Heart left ventricle (tissue), 16 donors: ENCODE measurements at regions not wholly inside any gene's neighbourhood (a gene's known extent, or its start where the extent isn't known, plus 50 kb on each side); places are given as distances from the start of the nearest gene placed in this dataset.

Experiments used
- ATAC-seq, 4 donors: fragments of 200-7000 bp; cut with Tn5 transposase; one replicate each; pipeline ENCODE4 v1.9.1; 2020 to 2022; ENCODE audit warnings: moderate library complexity in 4 of 4, mild to moderate bottlenecking in 3 of 4, moderate number of reproducible peaks in 1 of 4
- DNase-seq, 5 donors: peaks; one replicate each; pipeline ENCODE4 v3.0.0-alpha.2; 2020
- H3K27ac ChIP-seq, 12 donors: fragments of 200-600 bp; sonication (generic) in 4 of 12; one replicate each; pipeline versions ENCODE4 v1.5.0 to v1.8.0; 2016 to 2022; ENCODE audit warnings: mild to moderate bottlenecking in 2 of 12
- H3K27me3 ChIP-seq, 9 donors: fragments of 200-600 bp; sonication (generic) in 2 of 9; one replicate each; pipeline versions ENCODE4 v1.5.1 to v1.8.0; 2016 to 2022; ENCODE audit warnings: mild to moderate bottlenecking in 3 of 9
- H3K36me3 ChIP-seq, 9 donors: fragments of 200-600 bp; sonication (generic) in 2 of 9; one replicate each; pipeline versions ENCODE4 v1.5.0 to v1.8.0; 2018 to 2022; ENCODE audit warnings: mild to moderate bottlenecking in 2 of 9
- H3K4me1 ChIP-seq, 12 donors: fragments of 200-600 bp; sonication (generic) in 4 of 12; one replicate each; pipeline versions ENCODE4 v1.5.0 to v1.8.0; 2016 to 2022; ENCODE audit warnings: mild to moderate bottlenecking in 3 of 12
- H3K4me3 ChIP-seq, 12 donors: fragments of 200-600 bp; sonication (generic) in 4 of 12; one replicate each; pipeline versions ENCODE4 v1.5.0 to v1.8.0; 2017 to 2022; ENCODE audit warnings: mild to moderate bottlenecking in 9 of 12, moderate library complexity in 4 of 12
- H3K9me3 ChIP-seq, 12 donors: fragments of 200-600 bp; sonication (generic) in 4 of 12; one replicate each; pipeline versions ENCODE4 v1.5.0 to v1.8.0; 2016 to 2022; ENCODE audit warnings: mild to moderate bottlenecking in 1 of 12
- CTCF ChIP-seq, 12 donors: fragments of 200-600 bp; sonication (generic) in 4 of 12; IDR thresholded peaks; one replicate each; pipeline versions ENCODE4 v1.5.0 to v1.8.0; 2018 to 2022; ENCODE audit warnings: antibody characterized with exemption in 12 of 12, mild to moderate bottlenecking in 5 of 12
- POLR2A ChIP-seq, 2 donors: fragments of 450-650 bp; IDR thresholded peaks; one replicate each; pipeline ENCODE4 v1.6.1; 2017; ENCODE audit warnings: antibody characterized with exemption in 2 of 2, mild to moderate bottlenecking in 2 of 2, moderate library complexity in 2 of 2
- WGBS, 4 donors: extraction: QIAGEN DNeasy Blood & Tissue Kit in 2 of 4; methylation state at CpG; one replicate each; pipeline versions ENCODE4 v1.1.5 to v1.1.7; 2013 to 2018; 5-methylcytosine and 5-hydroxymethylcytosine counted together
- intact Hi-C, 10 donors: fragments of 100-400 bp; cut with DNase I; formaldehyde crosslinking; loops; one replicate each; pipeline versions ENCODE4 v1.11.1 to v1.14.2; 2022
- donor health status: ischemic (EF 13 %, LVEDD 7.1; RV severe dilation, severe dysfunction).
- donor health status: healthy with polysubstance abuse.
- donor health status: DM: no; HTN: yes; CAD: no.
- donor health status: DM: no; HTN: no; CAD: no.
- donor health status: ischemic (EF 25% LVEDD 6.9; RV normal size, moderate dysfunction).
- donor health status: ischemic (EF 25% LVEDD 5.7; RV mildly dilated, moderate dysfunction).
- donor health status: healthy.
- donor health status: DM: yes; HTN: yes; CAD: no.
- donor health status: ischemic (EF 35%, LVEDD 5.7; RV mildly dilated, moderate dysfunction).
- donor health status: nonischemic (EF 11% LVEDD 7.7; RV severe dilation, severe dysfunction).
- donor health status: DM: yes; HTN: yes; CAD: no.
- donor health status: PGD.
- donor health status: ischemic (EF 29% LVEDD 5.4; RV normal size, mild dysfunction).
- donor health status: nonischemic (EF 23%, LVEDD 6.1; RV moderate dilation, normal function).

DNA sequence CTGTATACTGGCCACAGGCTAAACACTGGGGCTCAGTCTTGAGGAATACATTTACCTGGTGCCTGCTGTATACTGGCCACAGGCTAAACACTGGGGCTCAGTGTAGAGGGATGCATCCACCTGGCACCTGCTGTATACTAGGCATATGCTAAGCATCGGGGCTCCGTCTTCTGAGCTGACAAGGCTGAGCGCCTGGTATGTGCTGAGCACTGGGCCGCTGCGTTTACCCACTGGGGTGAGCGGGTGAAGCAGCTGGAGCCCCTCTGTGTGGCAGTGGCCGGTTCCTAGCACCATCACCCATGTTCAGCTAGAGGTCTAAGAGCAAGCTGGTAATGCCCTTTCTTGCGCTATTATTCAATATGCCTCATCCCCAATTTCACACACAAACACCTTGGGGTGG, 93.4 kb downstream of the ADRA2C start:
- TF ChIP-seq CTCF (IDR thresholded peaks at IDR 0.05) (no peak), POLR2A (IDR thresholded peaks at IDR 0.05) (no peak)
- no peaks in the 10 kb centered on the region for H3K9me3 ChIP-seq
- peaks cover 0 to 13% (median 0%) of the 10 kb centered on the region in 12 donors for H3K4me1 ChIP-seq
- ATAC-seq (no peak), DNase-seq (peak in 1 of 5 donors; percentile 49)
- peaks cover 0 to 67% (median 14%) of the 10 kb centered on the region in 9 donors for H3K27me3 ChIP-seq
- H3K4me3 ChIP-seq = no peak overlapping the region
- H3K36me3 ChIP-seq = no peaks in the 10 kb centered on the region
- no peak overlapping the region for H3K27ac ChIP-seq
- intact Hi-C loops = no loop called here
- WGBS, 4 donors = 88 to 96% (median 93%) methylated on average over 7 to 8 of the region's 8 CpGs

DNA sequence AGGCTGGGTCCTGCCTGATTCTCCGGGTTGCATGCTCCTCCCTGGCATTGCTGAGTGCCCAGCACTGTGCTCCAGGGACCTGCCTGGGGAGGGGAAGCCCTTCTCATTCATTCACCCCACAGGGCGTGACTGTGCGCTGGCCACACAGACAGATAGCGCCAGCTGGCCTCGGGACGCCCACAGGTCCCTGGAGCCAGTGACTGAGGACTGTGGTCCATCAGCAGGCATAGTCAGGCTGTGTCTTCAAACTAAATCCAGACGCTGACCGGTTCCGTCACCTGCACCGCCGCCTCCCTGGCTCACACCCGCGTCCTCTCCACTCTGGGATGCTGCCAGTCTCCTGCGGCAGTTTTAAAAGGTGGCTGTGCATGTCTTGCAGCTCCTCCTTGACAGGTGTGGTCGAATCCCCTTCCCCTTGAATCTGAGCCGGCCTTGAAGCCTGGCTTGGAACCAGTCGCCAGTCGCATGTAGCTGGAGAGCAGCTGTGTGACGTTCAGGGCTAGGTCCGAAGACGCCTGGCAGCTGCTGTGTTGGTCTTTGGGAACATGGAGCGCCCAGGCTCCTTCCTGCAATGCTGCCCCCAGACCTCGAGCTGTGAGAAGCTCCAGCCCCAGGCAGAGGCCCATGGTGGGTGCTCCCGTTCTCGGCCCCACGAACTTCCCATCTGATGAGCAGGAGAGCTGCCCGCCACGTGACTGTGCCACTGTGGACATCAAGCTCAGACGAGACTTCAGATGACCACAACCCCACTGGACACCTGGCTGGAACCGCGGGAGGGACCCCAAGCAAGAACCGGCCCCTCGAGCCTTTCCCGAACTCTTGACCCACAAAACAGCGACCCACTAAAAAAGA, 94.1 kb downstream of the ADRA2C start:
- H3K27me3 ChIP-seq = peaks cover 0 to 68% (median 13%) of the 10 kb centered on the region in 9 donors
- H3K9me3 ChIP-seq = no peaks in the 10 kb centered on the region
- no peak overlapping the region for H3K4me3 ChIP-seq
- intact Hi-C loops = no loop called here
- H3K4me1 ChIP-seq = peaks cover 0 to 13% (median 0%) of the 10 kb centered on the region in 12 donors
- no peak for ATAC-seq
- TF ChIP-seq CTCF (IDR thresholded peaks at IDR 0.05) (no peak), POLR2A (IDR thresholded peaks at IDR 0.05) (no peak)
- no peaks in the 10 kb centered on the region for H3K36me3 ChIP-seq
- peak in 1 of 5 donors; percentile 45 for DNase-seq
- WGBS, 4 donors = 67 to 81% (median 76%) methylated on average over 26 to 35 of the region's 35 CpGs
- no peak overlapping the region for H3K27ac ChIP-seq

DNA sequence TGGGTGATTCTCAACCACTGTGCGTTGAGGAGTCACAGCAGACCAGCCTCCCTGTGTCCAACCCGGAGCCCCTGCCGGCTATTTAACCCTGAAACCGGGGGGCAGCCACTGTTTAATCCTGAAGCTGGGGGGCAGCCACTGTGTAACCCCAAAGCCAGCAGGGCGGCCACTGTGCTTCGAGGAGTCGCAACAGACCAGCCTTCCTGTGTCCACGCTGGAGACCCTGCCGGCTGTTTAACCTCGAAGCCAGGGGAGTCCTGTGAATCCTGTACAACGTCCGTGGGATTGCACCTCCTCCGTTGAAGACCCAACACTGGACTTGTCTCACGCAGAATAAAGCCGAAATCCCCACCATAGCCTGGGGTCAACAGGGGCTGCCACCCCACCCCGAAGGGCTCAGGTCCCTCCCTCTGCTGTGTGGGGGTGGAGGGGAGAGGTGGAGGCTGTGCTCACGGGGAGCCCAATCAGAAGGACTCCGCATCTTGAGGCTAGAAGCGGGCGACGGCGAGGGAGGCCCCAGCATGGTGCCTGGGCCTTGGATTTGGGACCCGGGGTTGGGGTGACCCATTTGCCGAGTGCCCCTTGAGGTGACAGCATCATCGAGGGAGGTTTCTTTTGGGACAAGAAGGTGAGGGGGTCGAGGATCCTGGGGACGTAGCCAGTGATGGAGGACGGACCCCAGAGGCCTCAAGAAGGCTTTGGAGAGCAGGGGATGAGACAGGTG, 94.9 kb downstream of the ADRA2C start:
- H3K27me3 ChIP-seq = peaks cover 0 to 69% (median 13%) of the 10 kb centered on the region in 9 donors
- H3K36me3 ChIP-seq = no peaks in the 10 kb centered on the region
- H3K9me3 ChIP-seq = no peaks in the 10 kb centered on the region
- peaks cover 0 to 13% (median 0%) of the 10 kb centered on the region in 12 donors for H3K4me1 ChIP-seq
- no peak for TF ChIP-seq POLR2A (IDR thresholded peaks at IDR 0.05)
- TF ChIP-seq CTCF (IDR thresholded peaks at IDR 0.05) = no peak
- H3K4me3 ChIP-seq = no peak overlapping the region
- no peak for DNase-seq
- intact Hi-C loops = no loop called here
- ATAC-seq = no peak
- no peak overlapping the region for H3K27ac ChIP-seq
- 88 to 92% (median 90%) methylated on average over 26 to 28 of the region's 28 CpGs for WGBS, 4 donors
